Tibial nerve (tissue), 4 donors: ENCODE measurements at regions not wholly inside any gene's neighbourhood (a gene's known extent, or its start where the extent isn't known, plus 50 kb on each side); places are given as distances from the start of the nearest gene placed in this dataset.

Experiments used
- DNase-seq, 2 donors: peaks; one replicate each; pipeline ENCODE4 v3.0.0-alpha.2; 2019; ENCODE audit warnings: low spot score in 2 of 2
- H3K27ac ChIP-seq, 4 donors: fragments of 200-600 bp; sonication (generic) in 3 of 4; one replicate each; pipeline ENCODE4 v1.5.1; 2017 to 2019; ENCODE audit warnings: mild to moderate bottlenecking in 1 of 4
- H3K27me3 ChIP-seq, 2 donors: fragments of 200-600 bp; sonication (generic) in 1 of 2; one replicate each; pipeline versions ENCODE4 v1.5.1 to v1.6.0; 2017 to 2019
- H3K36me3 ChIP-seq, 3 donors: fragments of 200-600 bp; sonication (generic); one replicate each; pipeline ENCODE4 v1.5.1; 2018 to 2019
- H3K4me1 ChIP-seq, 4 donors: fragments of 200-600 bp; sonication (generic) in 3 of 4; one replicate each; pipeline ENCODE4 v1.5.1; 2017 to 2019
- H3K4me3 ChIP-seq, 4 donors: fragments of 200-600 bp; sonication (generic) in 3 of 4; one replicate each; pipeline ENCODE4 v1.5.1; 2017 to 2019; ENCODE audit warnings: mild to moderate bottlenecking in 1 of 4, moderate library complexity in 1 of 4
- H3K9me3 ChIP-seq, 4 donors: fragments of 200-600 bp; sonication (generic) in 3 of 4; one replicate each; pipeline ENCODE4 v1.5.1; 2017 to 2019
- CTCF ChIP-seq, 5 experiments: fragments of 200-600 bp in 3 of 5; fragments of 450-650 bp in 2 of 5; sonication (generic) in 3 of 5; IDR thresholded peaks; one replicate each; pipeline ENCODE4 v1.5.1; 2016 to 2019; ENCODE audit warnings: antibody characterized with exemption in 5 of 5, mild to moderate bottlenecking in 3 of 5, moderate library complexity in 2 of 5
- EP300 ChIP-seq, 2 donors: sonication (generic); formaldehyde crosslinking; IDR thresholded peaks; one replicate each; pipeline ENCODE4 v1.6.1; 2017; ENCODE audit warnings: antibody characterized with exemption in 2 of 2, mild to moderate bottlenecking in 1 of 2
- POLR2A ChIP-seq, 2 donors: fragments of 450-650 bp; IDR thresholded peaks; one replicate each; pipeline ENCODE4 v1.6.1; 2017; ENCODE audit warnings: antibody characterized with exemption in 2 of 2, mild to moderate bottlenecking in 2 of 2, moderate library complexity in 2 of 2
- WGBS, 2 donors: methylation state at CpG; one replicate each; pipeline ENCODE4 v1.1.5; 2018; 5-methylcytosine and 5-hydroxymethylcytosine counted together

- no peak for DNase-seq
- Histone ChIP-seq H3K4me3 (no peak overlapping the region), H3K36me3 (no peaks in the 10 kb centered on the region), H3K4me1 (no peaks in the 10 kb centered on the region), H3K27me3 (no peaks in the 10 kb centered on the region), H3K9me3 (no peaks in the 10 kb centered on the region), H3K27ac (no peak overlapping the region)
- TF ChIP-seq EP300 (IDR thresholded peaks at IDR 0.05) (no peak), CTCF (IDR thresholded peaks at IDR 0.05) (peak in 4 of 5 experiments; percentile 19 to 34 (median 28))
- 45 to 53% methylated on average over 3 of the region's 3 CpGs for WGBS, 2 donors
Observed at GRCh38 chr21:15552914-15553494, 176.8 kb upstream of the USP25 start.

- Histone ChIP-seq H3K4me1 (no peaks in the 10 kb centered on the region), H3K4me3 (no peak overlapping the region), H3K9me3 (no peaks in the 10 kb centered on the region), H3K27ac (no peak overlapping the region), H3K27me3 (no peaks in the 10 kb centered on the region), H3K36me3 (no peaks in the 10 kb centered on the region)
- TF ChIP-seq CTCF (IDR thresholded peaks at IDR 0.05) (no peak), EP300 (IDR thresholded peaks at IDR 0.05) (no peak), POLR2A (IDR thresholded peaks at IDR 0.05) (no peak)
- DNase-seq: no peak
- 92 to 96% methylated on average over 4 of the region's 4 CpGs for WGBS, 2 donors
Observed at GRCh38 chr21:15557925-15558324, 171.9 kb upstream of the USP25 start.

- H3K27me3 ChIP-seq: no peaks in the 10 kb centered on the region
- H3K9me3 ChIP-seq: no peaks in the 10 kb centered on the region
- TF ChIP-seq CTCF (IDR thresholded peaks at IDR 0.05) (no peak), POLR2A (IDR thresholded peaks at IDR 0.05) (no peak), EP300 (IDR thresholded peaks at IDR 0.05) (no peak)
- 66 to 74% methylated on average over 1 of the region's 1 CpG for WGBS, 2 donors
- no peaks in the 10 kb centered on the region for H3K36me3 ChIP-seq
- H3K27ac ChIP-seq: no peak overlapping the region
- no peak for DNase-seq
- no peak overlapping the region for H3K4me3 ChIP-seq
- H3K4me1 ChIP-seq: no peaks in the 10 kb centered on the region
Observed at GRCh38 chr21:15558884-15559283, 170.9 kb upstream of the USP25 start.

GRCh38 chr21:15559660-15560059 is 170.1 kb upstream of the USP25 start:
- 81 to 90% methylated on average over 2 of the region's 2 CpGs for WGBS, 2 donors
- DNase-seq: no peak
- Histone ChIP-seq H3K27me3 (no peaks in the 10 kb centered on the region), H3K4me1 (no peaks in the 10 kb centered on the region), H3K9me3 (no peaks in the 10 kb centered on the region), H3K36me3 (no peaks in the 10 kb centered on the region), H3K27ac (no peak overlapping the region), H3K4me3 (no peak overlapping the region)
- TF ChIP-seq EP300 (IDR thresholded peaks at IDR 0.05): no peak
- TF ChIP-seq POLR2A (IDR thresholded peaks at IDR 0.05): no peak
- no peak for TF ChIP-seq CTCF (IDR thresholded peaks at IDR 0.05)

GRCh38 chr21:15560383-15561056 is 169.3 kb upstream of the USP25 start:
- Histone ChIP-seq H3K4me3 (no peak overlapping the region), H3K36me3 (no peaks in the 10 kb centered on the region)

More at GRCh38 chr21:15560383-15561056, 169.3 kb upstream of the USP25 start:
- DNase-seq: no peak
- Histone ChIP-seq H3K9me3 (no peaks in the 10 kb centered on the region), H3K27ac (no peak overlapping the region), H3K4me1 (no peaks in the 10 kb centered on the region), H3K27me3 (no peaks in the 10 kb centered on the region)
- no peak for TF ChIP-seq POLR2A (IDR thresholded peaks at IDR 0.05)
- TF ChIP-seq CTCF (IDR thresholded peaks at IDR 0.05): no peak
- no peak for TF ChIP-seq EP300 (IDR thresholded peaks at IDR 0.05)
- WGBS, 2 donors: 70 to 71% methylated on average over 6 of the region's 6 CpGs
